ENCODE measurements at regions not wholly inside any gene's neighbourhood (a gene's known extent, or its start where the extent isn't known, plus 50 kb on each side); places are given as distances from the start of the nearest gene placed in this dataset.

GRCh38 chr16:62363501-62363900, 327.3 kb upstream of the CDH8 start:
- Histone ChIP-seq H3K4me2 (ENCODE audit: control insufficient read depth, extremely low read depth, insufficient read depth, low read depth, low read length) (no peak overlapping the region), H3K9ac (ENCODE audit: control insufficient read depth, extremely low read depth, insufficient read depth, low read length) (no peak overlapping the region), H3K4me1 (ENCODE audit: control insufficient read depth, extremely low read depth, insufficient read depth, low read length) (no peaks in the 10 kb centered on the region), H2AFZ (ENCODE audit: control insufficient read depth, low read length) (no peak overlapping the region), H3K27ac (ENCODE audit: control insufficient read depth, insufficient read depth, low read length) (no peak overlapping the region), H3K36me3 (ENCODE audit: control insufficient read depth in 2 of 2, extremely low read depth in 1 of 2, insufficient read depth in 2 of 2, low read length in 2 of 2) (no peaks in the 10 kb centered on the region), H3K27me3 (ENCODE audit: control insufficient read depth, extremely low read depth, insufficient read depth, low read length) (no peaks in the 10 kb centered on the region), H3K79me2 (ENCODE audit: control insufficient read depth, insufficient read depth, low read length) (no peaks in the 10 kb centered on the region), H4K20me1 (ENCODE audit: control insufficient read depth, extremely low read depth, insufficient read depth, low read length) (no peaks in the 10 kb centered on the region), H3K4me3 (ENCODE audit: control insufficient read depth in 2 of 3, extremely low read depth in 1 of 3, insufficient read depth in 2 of 3, low read depth in 1 of 3, low read length in 3 of 3) (no peak overlapping the region), H3K9me3 (ENCODE audit: control insufficient read depth, low read depth, low read length) (no peaks in the 10 kb centered on the region), H3K9me1 (ENCODE audit: control insufficient read depth, extremely low read depth, insufficient read depth, low read length) (no peaks in the 10 kb centered on the region)
- FAIRE-seq (no peak), DNase-seq (ENCODE audit: low read depth, low spot score) (no peak)
- TF ChIP-seq CTCF (optimal IDR thresholded peaks at IDR 0.05 in 1 of 3, IDR thresholded peaks at IDR 0.05 in 1 of 3, conservative IDR thresholded peaks at IDR 0.05 in 1 of 3; ENCODE audit: extremely low read depth in 1 of 3, insufficient read depth in 2 of 3, low read length in 3 of 3) (peak in 2 of 3 experiments; percentile 11 to 49), EZH2 (IDR thresholded peaks at IDR 0.05; ENCODE audit: low read length) (no peak)
- dilution Hi-C loops (cut with MboI; ENCODE audit: extremely low pct_ligation_motif_present, low sequenced_read_pairs) = no loop called here

GRCh38 chr16:62353355-62353754, 317.1 kb upstream of the CDH8 start:
- Histone ChIP-seq H3K4me2 (ENCODE audit: control insufficient read depth, extremely low read depth, insufficient read depth, low read depth, low read length) (no peak overlapping the region), H3K9me3 (ENCODE audit: control insufficient read depth, low read depth, low read length) (no peaks in the 10 kb centered on the region), H3K36me3 (ENCODE audit: control insufficient read depth in 2 of 2, extremely low read depth in 1 of 2, insufficient read depth in 2 of 2, low read length in 2 of 2) (no peaks in the 10 kb centered on the region), H3K4me1 (ENCODE audit: control insufficient read depth, extremely low read depth, insufficient read depth, low read length) (no peaks in the 10 kb centered on the region), H2AFZ (ENCODE audit: control insufficient read depth, low read length) (no peak overlapping the region), H3K27me3 (ENCODE audit: control insufficient read depth, extremely low read depth, insufficient read depth, low read length) (no peaks in the 10 kb centered on the region), H4K20me1 (ENCODE audit: control insufficient read depth, extremely low read depth, insufficient read depth, low read length) (no peaks in the 10 kb centered on the region), H3K79me2 (ENCODE audit: control insufficient read depth, insufficient read depth, low read length) (no peaks in the 10 kb centered on the region), H3K4me3 (ENCODE audit: control insufficient read depth in 2 of 3, extremely low read depth in 1 of 3, insufficient read depth in 2 of 3, low read depth in 1 of 3, low read length in 3 of 3) (no peak overlapping the region), H3K9me1 (ENCODE audit: control insufficient read depth, extremely low read depth, insufficient read depth, low read length) (no peaks in the 10 kb centered on the region), H3K27ac (ENCODE audit: control insufficient read depth, insufficient read depth, low read length) (no peak overlapping the region), H3K9ac (ENCODE audit: control insufficient read depth, extremely low read depth, insufficient read depth, low read length) (no peak overlapping the region)
- TF ChIP-seq EZH2 (IDR thresholded peaks at IDR 0.05; ENCODE audit: low read length) = no peak
- TF ChIP-seq CTCF (optimal IDR thresholded peaks at IDR 0.05 in 1 of 3, IDR thresholded peaks at IDR 0.05 in 1 of 3, conservative IDR thresholded peaks at IDR 0.05 in 1 of 3; ENCODE audit: extremely low read depth in 1 of 3, insufficient read depth in 2 of 3, low read length in 3 of 3) = no peak
- FAIRE-seq (no peak), DNase-seq (ENCODE audit: low read depth, low spot score) (no peak)
- dilution Hi-C loops (cut with MboI; ENCODE audit: extremely low pct_ligation_motif_present, low sequenced_read_pairs) = no loop called here

Measured in keratinocyte (primary cell).